ENCODE measurements at regions not wholly inside any gene's neighbourhood (a gene's known extent, or its start where the extent isn't known, plus 50 kb on each side); places are given as distances from the start of the nearest gene placed in this dataset.

DNA sequence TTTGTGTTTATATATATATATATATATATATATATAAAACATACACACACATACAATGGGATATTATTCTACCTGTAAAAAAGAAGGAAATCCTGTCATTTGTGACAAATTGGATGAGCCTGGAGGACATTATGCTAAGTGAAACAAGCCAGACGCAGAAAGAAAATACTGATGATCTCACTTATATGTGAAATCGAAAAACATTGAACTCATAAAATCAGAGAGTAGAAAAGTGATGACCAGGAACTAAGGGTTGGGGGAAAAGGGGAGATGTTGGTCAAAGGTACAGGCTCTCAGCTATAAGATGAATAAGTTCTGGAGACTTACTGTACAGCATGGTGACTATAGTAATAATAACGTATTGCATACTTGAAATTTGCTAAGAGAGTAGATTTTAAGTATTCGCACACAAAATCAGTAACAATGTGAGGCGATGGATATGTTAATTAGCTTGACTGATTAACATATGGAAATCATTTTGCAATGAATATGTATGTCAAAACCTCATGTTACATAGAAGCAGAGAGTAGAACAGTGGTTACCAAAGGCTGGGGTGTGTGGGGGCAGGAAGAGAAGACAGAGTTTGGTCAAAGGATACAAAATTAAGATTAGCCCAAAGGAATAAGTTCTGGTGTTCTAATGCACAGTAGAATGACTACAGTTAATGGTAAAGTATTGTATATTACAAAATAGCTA, 92.3 kb upstream of the PHACTR1 start:
- no CpG with 5 or more reads among the region's 5 CpGs for WGBS (ENCODE audit: extremely low coverage, insufficient read length, low lambda C conversion rate)
- H3K9me3 Mint-ChIP-seq = no peaks in the 10 kb centered on the region

More for the DNA sequence above, 92.3 kb upstream of the PHACTR1 start:
- Histone ChIP-seq H2BK120ac (ENCODE audit: low read depth, low read length, poor library complexity, severe bottlenecking) (no peak overlapping the region), H3K27ac (ENCODE audit: insufficient read length, low read depth, low read length) (no peak overlapping the region), H4K20me1 (ENCODE audit: control insufficient read depth, insufficient read depth, insufficient read length) (no peaks in the 10 kb centered on the region), H4K91ac (ENCODE audit: insufficient read length, low read depth, low read length) (no peak overlapping the region), H2BK5ac (ENCODE audit: insufficient read length, low read length) (no peak overlapping the region), H4K8ac (replicated peaks; ENCODE audit: insufficient read length, low read depth, low read length) (no peak overlapping the region), H3K4me2 (ENCODE audit: insufficient read depth, insufficient read length, low read length) (no peak overlapping the region), H2BK12ac (ENCODE audit: insufficient read length, low read depth, low read length) (no peak overlapping the region), H3K23me2 (ENCODE audit: insufficient read length, low read depth, low read length, poor library complexity, severe bottlenecking) (no peaks in the 10 kb centered on the region), H3K18ac (ENCODE audit: insufficient read length, low read depth, low read length) (no peak overlapping the region), H3K79me2 (ENCODE audit: insufficient read depth, low read length) (no peaks in the 10 kb centered on the region), H2AFZ (ENCODE audit: low read length) (no peak overlapping the region), H2BK15ac (ENCODE audit: low read depth, low read length) (no peak overlapping the region), H3K23ac (ENCODE audit: insufficient read length, low read depth, low read length) (no peak overlapping the region), H2BK20ac (ENCODE audit: low read depth, low read length, poor library complexity, severe bottlenecking) (no peak overlapping the region), H2AK5ac (ENCODE audit: insufficient read length, low read length) (no peak overlapping the region), H3K9me3 (ENCODE audit: control insufficient read depth, low read depth, low read length) (no peaks in the 10 kb centered on the region), H3K79me1 (ENCODE audit: insufficient read depth, low read depth, low read length, poor library complexity, severe bottlenecking) (no peaks in the 10 kb centered on the region), H4K5ac (ENCODE audit: insufficient read length, low read depth, low read length) (no peak overlapping the region), H3K4me1 (ENCODE audit: insufficient read depth, low read length) (no peaks in the 10 kb centered on the region), H3K56ac (ENCODE audit: insufficient read length, low read depth, low read length) (no peak overlapping the region), H3K27me3 (ENCODE audit: insufficient read depth, low read length) (no peaks in the 10 kb centered on the region; the same call in 1 of the 2 replicates), H3K9ac (ENCODE audit: extremely low read depth, insufficient read length, low read length) (no peak overlapping the region), H3K14ac (ENCODE audit: insufficient read depth, low read length) (no peak overlapping the region), H3T11ph (ENCODE audit: low read length) (no peak overlapping the region), H3K4ac (ENCODE audit: low read depth, low read length) (no peak overlapping the region)
- H3K4me3 Mint-ChIP-seq = no peak overlapping the region
- no peak for DNase-seq
- TF ChIP-seq, protein P1, sequence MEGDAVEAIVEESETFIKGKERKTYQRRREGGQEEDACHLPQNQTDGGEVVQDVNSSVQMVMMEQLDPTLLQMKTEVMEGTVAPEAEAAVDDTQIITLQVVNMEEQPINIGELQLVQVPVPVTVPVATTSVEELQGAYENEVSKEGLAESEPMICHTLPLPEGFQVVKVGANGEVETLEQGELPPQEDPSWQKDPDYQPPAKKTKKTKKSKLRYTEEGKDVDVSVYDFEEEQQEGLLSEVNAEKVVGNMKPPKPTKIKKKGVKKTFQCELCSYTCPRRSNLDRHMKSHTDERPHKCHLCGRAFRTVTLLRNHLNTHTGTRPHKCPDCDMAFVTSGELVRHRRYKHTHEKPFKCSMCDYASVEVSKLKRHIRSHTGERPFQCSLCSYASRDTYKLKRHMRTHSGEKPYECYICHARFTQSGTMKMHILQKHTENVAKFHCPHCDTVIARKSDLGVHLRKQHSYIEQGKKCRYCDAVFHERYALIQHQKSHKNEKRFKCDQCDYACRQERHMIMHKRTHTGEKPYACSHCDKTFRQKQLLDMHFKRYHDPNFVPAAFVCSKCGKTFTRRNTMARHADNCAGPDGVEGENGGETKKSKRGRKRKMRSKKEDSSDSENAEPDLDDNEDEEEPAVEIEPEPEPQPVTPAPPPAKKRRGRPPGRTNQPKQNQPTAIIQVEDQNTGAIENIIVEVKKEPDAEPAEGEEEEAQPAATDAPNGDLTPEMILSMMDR (conservative IDR thresholded peaks at IDR 0.05) = no peak
- H3K36me3 Mint-ChIP-seq (ENCODE audit: insufficient read depth in 1 of 3, low read depth in 3 of 3) = no peaks in the 10 kb centered on the region; a peak in 1 of 7 replicates
- H3K27me3 Mint-ChIP-seq (ENCODE audit: low read depth) = no peaks in the 10 kb centered on the region; the same call in 1 of the 2 replicates
- no peak overlapping the region for H3K27ac Mint-ChIP-seq
- peaks cover 0 to 2% of the 10 kb centered on the region in 2 experiments; a peak in 2 of 4 replicates for H3K4me1 Mint-ChIP-seq

All from H9 (cell line).